ENCODE measurements at regions not wholly inside any gene's neighbourhood (a gene's known extent, or its start where the extent isn't known, plus 50 kb on each side); places are given as distances from the start of the nearest gene placed in this dataset.
A peak's percentile ranks its signal among the peaks of the same experiment; 100 is the strongest.

DNA sequence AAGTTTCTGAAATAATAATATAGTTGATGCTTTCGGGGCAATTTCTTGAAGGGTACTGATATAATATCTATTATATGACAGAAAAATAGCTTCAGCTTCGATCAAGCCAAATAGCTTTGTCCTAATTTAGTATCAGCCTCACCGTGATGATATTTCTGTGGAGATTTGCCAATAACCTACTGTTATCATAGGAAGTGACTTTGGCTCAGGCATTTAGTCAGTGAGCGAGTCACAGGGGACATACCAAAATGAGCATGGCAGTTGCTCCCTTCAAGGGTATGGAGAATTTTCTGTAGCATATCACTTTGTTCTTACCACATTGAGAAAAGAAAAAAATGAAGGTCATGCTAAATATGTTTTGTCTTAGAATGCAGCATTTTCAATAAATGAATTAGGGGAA is 767.6 kb upstream of the SLITRK1 start (continued):
- TF ChIP-seq CREM (CRISPR knock-in tag; IDR thresholded peaks at IDR 0.05) (no peak), EMX1 (CRISPR knock-in tag; IDR thresholded peaks at IDR 0.05) (no peak), TCF7 (CRISPR knock-in tag; IDR thresholded peaks at IDR 0.05; ENCODE audit: low read depth) (no peak), ZNF671 (CRISPR knock-in tag; IDR thresholded peaks at IDR 0.05) (no peak), CTCF (IDR thresholded peaks at IDR 0.05) (no peak)
- TF ChIP-seq, protein P1, sequence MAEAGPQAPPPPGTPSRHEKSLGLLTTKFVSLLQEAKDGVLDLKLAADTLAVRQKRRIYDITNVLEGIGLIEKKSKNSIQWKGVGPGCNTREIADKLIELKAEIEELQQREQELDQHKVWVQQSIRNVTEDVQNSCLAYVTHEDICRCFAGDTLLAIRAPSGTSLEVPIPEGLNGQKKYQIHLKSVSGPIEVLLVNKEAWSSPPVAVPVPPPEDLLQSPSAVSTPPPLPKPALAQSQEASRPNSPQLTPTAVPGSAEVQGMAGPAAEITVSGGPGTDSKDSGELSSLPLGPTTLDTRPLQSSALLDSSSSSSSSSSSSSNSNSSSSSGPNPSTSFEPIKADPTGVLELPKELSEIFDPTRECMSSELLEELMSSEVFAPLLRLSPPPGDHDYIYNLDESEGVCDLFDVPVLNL (CRISPR knock-in tag; IDR thresholded peaks at IDR 0.05; ENCODE audit: borderline replicate concordance, low read depth) = no peak
- TF ChIP-seq, protein P2, sequence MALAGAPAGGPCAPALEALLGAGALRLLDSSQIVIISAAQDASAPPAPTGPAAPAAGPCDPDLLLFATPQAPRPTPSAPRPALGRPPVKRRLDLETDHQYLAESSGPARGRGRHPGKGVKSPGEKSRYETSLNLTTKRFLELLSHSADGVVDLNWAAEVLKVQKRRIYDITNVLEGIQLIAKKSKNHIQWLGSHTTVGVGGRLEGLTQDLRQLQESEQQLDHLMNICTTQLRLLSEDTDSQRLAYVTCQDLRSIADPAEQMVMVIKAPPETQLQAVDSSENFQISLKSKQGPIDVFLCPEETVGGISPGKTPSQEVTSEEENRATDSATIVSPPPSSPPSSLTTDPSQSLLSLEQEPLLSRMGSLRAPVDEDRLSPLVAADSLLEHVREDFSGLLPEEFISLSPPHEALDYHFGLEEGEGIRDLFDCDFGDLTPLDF (CRISPR knock-in tag; IDR thresholded peaks at IDR 0.05) = no peak

DNA sequence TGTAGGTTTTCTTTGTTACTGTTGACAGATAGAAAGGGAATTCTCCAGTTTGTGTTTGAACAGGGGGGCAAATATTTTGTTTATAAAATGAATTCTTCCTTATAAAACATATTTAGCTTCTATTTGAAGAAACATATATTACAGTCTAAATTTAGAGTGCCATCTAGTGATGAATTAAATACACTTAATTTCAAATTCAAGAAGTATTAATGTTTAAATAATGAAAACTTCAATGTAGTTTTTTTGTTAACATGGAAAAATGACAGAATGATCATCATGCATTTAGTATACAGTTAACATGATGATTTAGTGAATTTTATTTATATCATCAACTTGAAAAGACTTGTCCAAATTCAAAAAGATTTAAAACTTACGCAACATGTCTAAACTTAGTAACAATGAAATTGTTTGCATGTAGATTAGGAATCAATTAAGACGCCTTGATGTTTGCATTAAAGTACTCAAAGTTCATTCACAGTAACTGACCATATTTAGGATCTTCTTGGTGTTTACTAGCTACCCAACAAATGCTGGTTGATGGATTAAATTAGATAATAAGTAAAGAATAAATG is 765.9 kb upstream of the SLITRK1 start:
- Mint-ChIP-seq H3K27ac (no peak overlapping the region), H3K4me3 (no peak overlapping the region), H3K9me3 (peaks cover 30% of the 10 kb centered on the region), H3K36me3 (peaks cover 26% of the 10 kb centered on the region), H3K4me1 (peaks cover 53% of the 10 kb centered on the region), H3K27me3 (ENCODE audit: low read depth) (peaks cover 6% of the 10 kb centered on the region; the same call in 1 of the 2 replicates)
- ChIA-PET POLR2A (no interaction called here), CTCF (no interaction called here)
- DNase-seq (ENCODE audit: low spot score) (no peak), ATAC-seq (no peak)
- TF ChIP-seq, protein P2 (CRISPR knock-in tag; IDR thresholded peaks at IDR 0.05) = no peak
- TF ChIP-seq ATF6 (CRISPR knock-in tag; IDR thresholded peaks at IDR 0.05) = no peak
- TF ChIP-seq, protein P3, sequence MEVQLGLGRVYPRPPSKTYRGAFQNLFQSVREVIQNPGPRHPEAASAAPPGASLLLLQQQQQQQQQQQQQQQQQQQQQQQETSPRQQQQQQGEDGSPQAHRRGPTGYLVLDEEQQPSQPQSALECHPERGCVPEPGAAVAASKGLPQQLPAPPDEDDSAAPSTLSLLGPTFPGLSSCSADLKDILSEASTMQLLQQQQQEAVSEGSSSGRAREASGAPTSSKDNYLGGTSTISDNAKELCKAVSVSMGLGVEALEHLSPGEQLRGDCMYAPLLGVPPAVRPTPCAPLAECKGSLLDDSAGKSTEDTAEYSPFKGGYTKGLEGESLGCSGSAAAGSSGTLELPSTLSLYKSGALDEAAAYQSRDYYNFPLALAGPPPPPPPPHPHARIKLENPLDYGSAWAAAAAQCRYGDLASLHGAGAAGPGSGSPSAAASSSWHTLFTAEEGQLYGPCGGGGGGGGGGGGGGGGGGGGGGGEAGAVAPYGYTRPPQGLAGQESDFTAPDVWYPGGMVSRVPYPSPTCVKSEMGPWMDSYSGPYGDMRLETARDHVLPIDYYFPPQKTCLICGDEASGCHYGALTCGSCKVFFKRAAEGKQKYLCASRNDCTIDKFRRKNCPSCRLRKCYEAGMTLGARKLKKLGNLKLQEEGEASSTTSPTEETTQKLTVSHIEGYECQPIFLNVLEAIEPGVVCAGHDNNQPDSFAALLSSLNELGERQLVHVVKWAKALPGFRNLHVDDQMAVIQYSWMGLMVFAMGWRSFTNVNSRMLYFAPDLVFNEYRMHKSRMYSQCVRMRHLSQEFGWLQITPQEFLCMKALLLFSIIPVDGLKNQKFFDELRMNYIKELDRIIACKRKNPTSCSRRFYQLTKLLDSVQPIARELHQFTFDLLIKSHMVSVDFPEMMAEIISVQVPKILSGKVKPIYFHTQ (CRISPR knock-in tag; IDR thresholded peaks at IDR 0.05) = no peak

GRCh38 chr13:84646957-84647356 is 764.7 kb upstream of the SLITRK1 start:
- CTCF ChIA-PET = no interaction called here
- H3K4me1 Mint-ChIP-seq = peaks cover 43% of the 10 kb centered on the region
- POLR2A ChIA-PET = no interaction called here
- H3K9me3 Mint-ChIP-seq = peaks cover 18% of the 10 kb centered on the region
- H3K27me3 Mint-ChIP-seq (ENCODE audit: low read depth) = peaks cover 3% of the 10 kb centered on the region; the same call in 1 of the 2 replicates
- H3K4me3 Mint-ChIP-seq = no peak overlapping the region
- peaks cover 14% of the 10 kb centered on the region for H3K36me3 Mint-ChIP-seq
- DNase-seq (ENCODE audit: low spot score) (no peak), ATAC-seq (no peak)
- peak overlapping the region; percentile 39; the same call in 1 of the 2 replicates for H3K27ac Mint-ChIP-seq
- no peak for TF ChIP-seq ZNF232 (CRISPR knock-in tag; IDR thresholded peaks at IDR 0.05)
- no peak for TF ChIP-seq ATF2 (CRISPR knock-in tag; IDR thresholded peaks at IDR 0.05; ENCODE audit: borderline replicate concordance, low read depth)
- TF ChIP-seq NR3C1 (CRISPR knock-in tag; conservative IDR thresholded peaks at IDR 0.05; ENCODE audit: low read depth) = no peak
- TF ChIP-seq, protein P4, sequence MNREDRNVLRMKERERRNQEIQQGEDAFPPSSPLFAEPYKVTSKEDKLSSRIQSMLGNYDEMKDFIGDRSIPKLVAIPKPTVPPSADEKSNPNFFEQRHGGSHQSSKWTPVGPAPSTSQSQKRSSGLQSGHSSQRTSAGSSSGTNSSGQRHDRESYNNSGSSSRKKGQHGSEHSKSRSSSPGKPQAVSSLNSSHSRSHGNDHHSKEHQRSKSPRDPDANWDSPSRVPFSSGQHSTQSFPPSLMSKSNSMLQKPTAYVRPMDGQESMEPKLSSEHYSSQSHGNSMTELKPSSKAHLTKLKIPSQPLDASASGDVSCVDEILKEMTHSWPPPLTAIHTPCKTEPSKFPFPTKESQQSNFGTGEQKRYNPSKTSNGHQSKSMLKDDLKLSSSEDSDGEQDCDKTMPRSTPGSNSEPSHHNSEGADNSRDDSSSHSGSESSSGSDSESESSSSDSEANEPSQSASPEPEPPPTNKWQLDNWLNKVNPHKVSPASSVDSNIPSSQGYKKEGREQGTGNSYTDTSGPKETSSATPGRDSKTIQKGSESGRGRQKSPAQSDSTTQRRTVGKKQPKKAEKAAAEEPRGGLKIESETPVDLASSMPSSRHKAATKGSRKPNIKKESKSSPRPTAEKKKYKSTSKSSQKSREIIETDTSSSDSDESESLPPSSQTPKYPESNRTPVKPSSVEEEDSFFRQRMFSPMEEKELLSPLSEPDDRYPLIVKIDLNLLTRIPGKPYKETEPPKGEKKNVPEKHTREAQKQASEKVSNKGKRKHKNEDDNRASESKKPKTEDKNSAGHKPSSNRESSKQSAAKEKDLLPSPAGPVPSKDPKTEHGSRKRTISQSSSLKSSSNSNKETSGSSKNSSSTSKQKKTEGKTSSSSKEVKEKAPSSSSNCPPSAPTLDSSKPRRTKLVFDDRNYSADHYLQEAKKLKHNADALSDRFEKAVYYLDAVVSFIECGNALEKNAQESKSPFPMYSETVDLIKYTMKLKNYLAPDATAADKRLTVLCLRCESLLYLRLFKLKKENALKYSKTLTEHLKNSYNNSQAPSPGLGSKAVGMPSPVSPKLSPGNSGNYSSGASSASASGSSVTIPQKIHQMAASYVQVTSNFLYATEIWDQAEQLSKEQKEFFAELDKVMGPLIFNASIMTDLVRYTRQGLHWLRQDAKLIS (CRISPR knock-in tag; IDR thresholded peaks at IDR 0.05; ENCODE audit: borderline replicate concordance) = no peak
- TF ChIP-seq ZNF317 (CRISPR knock-in tag; IDR thresholded peaks at IDR 0.05; ENCODE audit: borderline replicate concordance, low read depth) = no peak
- TF ChIP-seq, protein P2 (CRISPR knock-in tag; IDR thresholded peaks at IDR 0.05) = no peak
